ENCODE measurements at regions not wholly inside any gene's neighbourhood (a gene's known extent, or its start where the extent isn't known, plus 50 kb on each side); places are given as distances from the start of the nearest gene placed in this dataset.

- peaks cover 0 to 14% (median 4%) of the 10 kb centered on the region in 8 donors for H3K9me3 Mint-ChIP-seq
- no peaks in the 10 kb centered on the region for H3K27me3 ChIP-seq (ENCODE audit: insufficient read depth, low read length)
- intact Hi-C loops (cut with micrococcal nuclease) = no loop called here
- H3K27me3 Mint-ChIP-seq = no peaks in the 10 kb centered on the region
- no peaks in the 10 kb centered on the region for H3K4me1 Mint-ChIP-seq
- H3K27ac Mint-ChIP-seq = no peak overlapping the region
- H3K4me3 ChIP-seq (ENCODE audit: low read length in 2 of 2) = no peak overlapping the region
- H3K4me1 ChIP-seq (ENCODE audit: insufficient read depth, low read length) = no peaks in the 10 kb centered on the region
- ChIA-PET POLR2A (ENCODE audit: partially characterized antibody) (no interaction called here), CTCF (ENCODE audit: partially characterized antibody) (no interaction called here)
- H3K9me3 ChIP-seq (ENCODE audit: control insufficient read depth in 1 of 2, low read length in 2 of 2) = no peaks in the 10 kb centered on the region
- no peak overlapping the region for H3K4me3 Mint-ChIP-seq
- H3K36me3 ChIP-seq (ENCODE audit: insufficient read depth, low read length) = no peaks in the 10 kb centered on the region
- no peaks in the 10 kb centered on the region for H3K36me3 Mint-ChIP-seq
- no peak overlapping the region for H3K27ac ChIP-seq (ENCODE audit: low read depth, low read length)
- peak in 1 of 5 donors; percentile 29 for DNase-seq
These were observed 84.1 kb upstream of the NEGR1 start for GRCh38 chr1:72366466-72366865.

GRCh38 chr1:72365693-72366092 is 83.4 kb upstream of the NEGR1 start:
- Histone ChIP-seq H3K27ac (ENCODE audit: low read depth, low read length) (no peak overlapping the region), H3K4me1 (ENCODE audit: insufficient read depth, low read length) (no peaks in the 10 kb centered on the region), H3K36me3 (ENCODE audit: insufficient read depth, low read length) (no peaks in the 10 kb centered on the region), H3K4me3 (ENCODE audit: low read length in 2 of 2) (no peak overlapping the region), H3K9me3 (ENCODE audit: control insufficient read depth in 1 of 2, low read length in 2 of 2) (no peaks in the 10 kb centered on the region), H3K27me3 (ENCODE audit: insufficient read depth, low read length) (no peaks in the 10 kb centered on the region)
- no peaks in the 10 kb centered on the region for H3K36me3 Mint-ChIP-seq
- ChIA-PET POLR2A (ENCODE audit: partially characterized antibody) (no interaction called here), CTCF (ENCODE audit: partially characterized antibody) (no interaction called here)
- no peak overlapping the region for H3K4me3 Mint-ChIP-seq
- no peaks in the 10 kb centered on the region for H3K4me1 Mint-ChIP-seq
- H3K27me3 Mint-ChIP-seq = no peaks in the 10 kb centered on the region
- intact Hi-C loops (cut with micrococcal nuclease) = no loop called here
- no peak overlapping the region for H3K27ac Mint-ChIP-seq
- H3K9me3 Mint-ChIP-seq = peaks cover 2 to 14% (median 4%) of the 10 kb centered on the region in 8 donors
- no peak for DNase-seq

GRCh38 chr1:72362538-72362937 is 80.2 kb upstream of the NEGR1 start:
- POLR2A ChIA-PET (ENCODE audit: partially characterized antibody) = no interaction called here

GRCh38 chr1:72357411-72357810 is 75.1 kb upstream of the NEGR1 start:
- POLR2A ChIA-PET (ENCODE audit: partially characterized antibody) = no interaction called here

More at GRCh38 chr1:72362538-72362937, 80.2 kb upstream of the NEGR1 start:
- intact Hi-C loops (cut with micrococcal nuclease) = no loop called here
- no peak overlapping the region for H3K4me3 Mint-ChIP-seq
- no peak for DNase-seq
- H3K27ac ChIP-seq (ENCODE audit: low read depth, low read length) = no peak overlapping the region
- no peaks in the 10 kb centered on the region for H3K4me1 ChIP-seq (ENCODE audit: insufficient read depth, low read length)
- no peaks in the 10 kb centered on the region for H3K27me3 ChIP-seq (ENCODE audit: insufficient read depth, low read length)
- H3K4me1 Mint-ChIP-seq = no peaks in the 10 kb centered on the region
- H3K27me3 Mint-ChIP-seq = no peaks in the 10 kb centered on the region
- H3K27ac Mint-ChIP-seq = no peak overlapping the region
- no peaks in the 10 kb centered on the region for H3K36me3 Mint-ChIP-seq
- CTCF ChIA-PET (ENCODE audit: partially characterized antibody) = no interaction called here
- H3K36me3 ChIP-seq (ENCODE audit: insufficient read depth, low read length) = no peaks in the 10 kb centered on the region
- peaks cover 0 to 4% (median 1%) of the 10 kb centered on the region in 8 donors for H3K9me3 Mint-ChIP-seq
- no peak overlapping the region for H3K4me3 ChIP-seq (ENCODE audit: low read length in 2 of 2)
- H3K9me3 ChIP-seq (ENCODE audit: control insufficient read depth in 1 of 2, low read length in 2 of 2) = no peaks in the 10 kb centered on the region

GRCh38 chr1:72355899-72356298 is 73.6 kb upstream of the NEGR1 start:
- peaks cover 0 to 5% of the 10 kb centered on the region in 2 donors for H3K9me3 ChIP-seq (ENCODE audit: control insufficient read depth in 1 of 2, low read length in 2 of 2)
- ChIA-PET CTCF (ENCODE audit: partially characterized antibody) (no interaction called here), POLR2A (ENCODE audit: partially characterized antibody) (no interaction called here)
- no peaks in the 10 kb centered on the region for H3K4me1 ChIP-seq (ENCODE audit: insufficient read depth, low read length)
- H3K27me3 ChIP-seq (ENCODE audit: insufficient read depth, low read length) = no peaks in the 10 kb centered on the region
- H3K36me3 ChIP-seq (ENCODE audit: insufficient read depth, low read length) = no peaks in the 10 kb centered on the region
- Mint-ChIP-seq H3K9me3 (peaks cover 0 to 7% (median 3%) of the 10 kb centered on the region in 8 donors), H3K4me1 (no peaks in the 10 kb centered on the region), H3K27me3 (no peaks in the 10 kb centered on the region), H3K27ac (no peak overlapping the region), H3K4me3 (no peak overlapping the region), H3K36me3 (no peaks in the 10 kb centered on the region)
- intact Hi-C loops (cut with micrococcal nuclease) = no loop called here
- no peak overlapping the region for H3K27ac ChIP-seq (ENCODE audit: low read depth, low read length)
- no peak for DNase-seq
- H3K4me3 ChIP-seq (ENCODE audit: low read length in 2 of 2) = no peak overlapping the region

More at GRCh38 chr1:72357411-72357810, 75.1 kb upstream of the NEGR1 start:
- intact Hi-C loops (cut with micrococcal nuclease) = no loop called here
- H3K4me3 ChIP-seq (ENCODE audit: low read length in 2 of 2) = no peak overlapping the region
- no peaks in the 10 kb centered on the region for H3K36me3 ChIP-seq (ENCODE audit: insufficient read depth, low read length)
- DNase-seq = no peak
- H3K4me1 ChIP-seq (ENCODE audit: insufficient read depth, low read length) = no peaks in the 10 kb centered on the region
- CTCF ChIA-PET (ENCODE audit: partially characterized antibody) = no interaction called here
- H3K9me3 Mint-ChIP-seq = peaks cover 0 to 7% (median 2%) of the 10 kb centered on the region in 8 donors
- H3K9me3 ChIP-seq (ENCODE audit: control insufficient read depth in 1 of 2, low read length in 2 of 2) = peaks cover 0 to 5% of the 10 kb centered on the region in 2 donors
- no peak overlapping the region for H3K4me3 Mint-ChIP-seq
- no peak overlapping the region for H3K27ac ChIP-seq (ENCODE audit: low read depth, low read length)
- no peaks in the 10 kb centered on the region for H3K27me3 Mint-ChIP-seq
- H3K4me1 Mint-ChIP-seq = no peaks in the 10 kb centered on the region
- no peaks in the 10 kb centered on the region for H3K27me3 ChIP-seq (ENCODE audit: insufficient read depth, low read length)
- no peak overlapping the region for H3K27ac Mint-ChIP-seq
- H3K36me3 Mint-ChIP-seq = no peaks in the 10 kb centered on the region

- H3K4me3 ChIP-seq (ENCODE audit: low read length in 2 of 2) = no peak overlapping the region
- Mint-ChIP-seq H3K27ac (no peak overlapping the region), H3K27me3 (no peaks in the 10 kb centered on the region), H3K36me3 (no peaks in the 10 kb centered on the region), H3K4me3 (no peak overlapping the region), H3K4me1 (no peaks in the 10 kb centered on the region), H3K9me3 (peaks cover 0 to 5% (median 0%) of the 10 kb centered on the region in 8 donors)
- no peaks in the 10 kb centered on the region for H3K9me3 ChIP-seq (ENCODE audit: control insufficient read depth in 1 of 2, low read length in 2 of 2)
- H3K4me1 ChIP-seq (ENCODE audit: insufficient read depth, low read length) = no peaks in the 10 kb centered on the region
- CTCF ChIA-PET (ENCODE audit: partially characterized antibody) = no interaction called here
- DNase-seq = no peak
- no peak overlapping the region for H3K27ac ChIP-seq (ENCODE audit: low read depth, low read length)
- H3K27me3 ChIP-seq (ENCODE audit: insufficient read depth, low read length) = no peaks in the 10 kb centered on the region
- intact Hi-C loops (cut with micrococcal nuclease) = no loop called here
- H3K36me3 ChIP-seq (ENCODE audit: insufficient read depth, low read length) = no peaks in the 10 kb centered on the region
- POLR2A ChIA-PET (ENCODE audit: partially characterized antibody) = no interaction called here
These were observed 59.3 kb upstream of the NEGR1 start for GRCh38 chr1:72341661-72342060.

- no peaks in the 10 kb centered on the region for H3K4me1 ChIP-seq (ENCODE audit: insufficient read depth, low read length)
- no peaks in the 10 kb centered on the region for H3K27me3 Mint-ChIP-seq
- no peaks in the 10 kb centered on the region for H3K4me1 Mint-ChIP-seq
- H3K27me3 ChIP-seq (ENCODE audit: insufficient read depth, low read length) = no peaks in the 10 kb centered on the region
- H3K4me3 ChIP-seq (ENCODE audit: low read length in 2 of 2) = no peak overlapping the region
- H3K9me3 Mint-ChIP-seq = peaks cover 0 to 2% (median 0%) of the 10 kb centered on the region in 8 donors
- ChIA-PET CTCF (ENCODE audit: partially characterized antibody) (no interaction called here), POLR2A (ENCODE audit: partially characterized antibody) (no interaction called here)
- no peaks in the 10 kb centered on the region for H3K36me3 ChIP-seq (ENCODE audit: insufficient read depth, low read length)
- no peak overlapping the region for H3K4me3 Mint-ChIP-seq
- no peak for DNase-seq
- no peak overlapping the region for H3K27ac Mint-ChIP-seq
- no peaks in the 10 kb centered on the region for H3K36me3 Mint-ChIP-seq
- no peak overlapping the region for H3K27ac ChIP-seq (ENCODE audit: low read depth, low read length)
- intact Hi-C loops (cut with micrococcal nuclease) = no loop called here
- no peaks in the 10 kb centered on the region for H3K9me3 ChIP-seq (ENCODE audit: control insufficient read depth in 1 of 2, low read length in 2 of 2)
These were observed 54.4 kb upstream of the NEGR1 start for GRCh38 chr1:72336776-72337175.
